ENCODE measurements at regions not wholly inside any gene's neighbourhood (a gene's known extent, or its start where the extent isn't known, plus 50 kb on each side); places are given as distances from the start of the nearest gene placed in this dataset.

DNA sequence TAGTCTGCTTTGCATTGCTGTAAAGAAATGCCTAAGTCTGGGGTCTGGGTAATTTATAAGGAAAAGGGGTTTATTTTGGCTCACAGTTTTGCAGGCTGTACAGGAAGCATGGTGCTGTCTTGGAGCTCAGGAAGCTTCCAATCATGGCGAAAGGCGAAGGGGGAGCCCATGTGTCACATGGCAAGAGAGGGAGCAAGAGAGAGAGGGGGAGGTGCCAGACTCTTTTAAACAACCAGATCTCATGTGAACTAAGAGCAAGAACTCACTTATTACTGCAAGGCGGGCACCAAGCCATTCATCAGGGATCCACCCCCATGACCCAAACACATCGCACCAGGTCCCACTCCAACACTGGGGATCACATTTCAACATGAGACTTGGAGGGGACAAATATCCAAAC lies 148.2 kb upstream of the HS3ST2 start:
- TF ChIP-seq, protein P1, sequence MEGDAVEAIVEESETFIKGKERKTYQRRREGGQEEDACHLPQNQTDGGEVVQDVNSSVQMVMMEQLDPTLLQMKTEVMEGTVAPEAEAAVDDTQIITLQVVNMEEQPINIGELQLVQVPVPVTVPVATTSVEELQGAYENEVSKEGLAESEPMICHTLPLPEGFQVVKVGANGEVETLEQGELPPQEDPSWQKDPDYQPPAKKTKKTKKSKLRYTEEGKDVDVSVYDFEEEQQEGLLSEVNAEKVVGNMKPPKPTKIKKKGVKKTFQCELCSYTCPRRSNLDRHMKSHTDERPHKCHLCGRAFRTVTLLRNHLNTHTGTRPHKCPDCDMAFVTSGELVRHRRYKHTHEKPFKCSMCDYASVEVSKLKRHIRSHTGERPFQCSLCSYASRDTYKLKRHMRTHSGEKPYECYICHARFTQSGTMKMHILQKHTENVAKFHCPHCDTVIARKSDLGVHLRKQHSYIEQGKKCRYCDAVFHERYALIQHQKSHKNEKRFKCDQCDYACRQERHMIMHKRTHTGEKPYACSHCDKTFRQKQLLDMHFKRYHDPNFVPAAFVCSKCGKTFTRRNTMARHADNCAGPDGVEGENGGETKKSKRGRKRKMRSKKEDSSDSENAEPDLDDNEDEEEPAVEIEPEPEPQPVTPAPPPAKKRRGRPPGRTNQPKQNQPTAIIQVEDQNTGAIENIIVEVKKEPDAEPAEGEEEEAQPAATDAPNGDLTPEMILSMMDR (IDR thresholded peaks at IDR 0.05), result no peak
- H2AFZ ChIP-seq (ENCODE audit: insufficient read depth, low read depth, low read length, poor library complexity, severe bottlenecking), result no peak overlapping the region
- peaks cover 13 to 15% of the 10 kb centered on the region in 2 donors for H3K9me3 ChIP-seq (replicated peaks in 1 of 2; ENCODE audit: control insufficient read depth in 1 of 2, insufficient read depth in 1 of 2, low read length in 2 of 2)
- Mint-ChIP-seq H3K27me3 (ENCODE audit: low read depth in 3 of 3) (no peaks in the 10 kb centered on the region), H3K27ac (no peak overlapping the region), H3K4me1 (no peaks in the 10 kb centered on the region), H3K9me3 (no peaks in the 10 kb centered on the region), H3K4me3 (no peak overlapping the region), H3K36me3 (no peaks in the 10 kb centered on the region)
- H4K20me1 ChIP-seq (ENCODE audit: insufficient read depth, low read length), result no peaks in the 10 kb centered on the region
- 95% methylated on average over 4 of the region's 4 CpGs for WGBS (ENCODE audit: insufficient coverage)
- DNase-seq, result no peak
- intact Hi-C loops (cut with micrococcal nuclease), result no loop called here
- no peaks in the 10 kb centered on the region for H3K79me2 ChIP-seq (ENCODE audit: insufficient read depth, low read length)
- no peaks in the 10 kb centered on the region for H3K4me1 ChIP-seq (ENCODE audit: control insufficient read depth in 1 of 2, insufficient read depth in 2 of 2, low read length in 2 of 2)
- no peak overlapping the region for H3K4me3 ChIP-seq (replicated peaks in 1 of 3; ENCODE audit: low read depth in 2 of 3, low read length in 3 of 3)
- no peaks in the 10 kb centered on the region for H3K36me3 ChIP-seq (replicated peaks in 1 of 2; ENCODE audit: control insufficient read depth in 1 of 2, insufficient read depth in 2 of 2, low read length in 2 of 2)
- no peak overlapping the region for H3K9ac ChIP-seq (ENCODE audit: insufficient read depth, low read length, poor library complexity, severe bottlenecking)
- peaks cover 0 to 3% of the 10 kb centered on the region in 2 donors for H3K27me3 ChIP-seq (ENCODE audit: control insufficient read depth in 2 of 2, insufficient read depth in 2 of 2, low read length in 2 of 2)
- no peak overlapping the region for H3K4me2 ChIP-seq (replicated peaks; ENCODE audit: extremely low read depth, low read length, poor library complexity, severe bottlenecking)
- H3K27ac ChIP-seq (ENCODE audit: low read depth in 1 of 2, low read length in 2 of 2), result no peak overlapping the region

DNA sequence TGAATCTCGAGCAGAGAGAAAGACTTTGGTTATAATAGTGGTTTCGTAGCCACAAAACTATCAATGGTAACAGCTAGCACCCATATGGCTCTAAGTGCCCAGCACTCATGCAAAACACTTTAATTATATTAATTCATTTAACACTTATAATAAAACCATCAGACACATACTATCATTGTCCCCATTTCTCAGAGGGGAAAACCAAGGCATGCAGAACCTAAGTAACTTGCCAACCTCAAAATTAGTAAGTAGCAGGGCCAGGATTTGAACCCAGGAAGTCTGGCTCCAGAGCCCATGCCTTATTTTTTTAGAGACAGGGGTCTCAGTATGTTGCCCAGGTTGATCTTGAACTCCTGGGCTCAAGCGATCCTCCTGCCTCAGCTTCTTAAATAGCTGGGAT lies 145.6 kb upstream of the HS3ST2 start:
- intact Hi-C loops (cut with micrococcal nuclease), result loop anchor here in 1 of 2 donors (2.0 kb wide), 1 partner anchor 14 kb away; no protein-coding TSS in a partner anchor
- H3K9ac ChIP-seq (ENCODE audit: insufficient read depth, low read length, poor library complexity, severe bottlenecking), result no peak overlapping the region
- no peak overlapping the region for H3K4me3 Mint-ChIP-seq

More for the DNA sequence above, 145.6 kb upstream of the HS3ST2 start:
- no peaks in the 10 kb centered on the region for H3K79me2 ChIP-seq (ENCODE audit: insufficient read depth, low read length)
- H3K4me2 ChIP-seq (replicated peaks; ENCODE audit: extremely low read depth, low read length, poor library complexity, severe bottlenecking), result no peak overlapping the region
- Mint-ChIP-seq H3K36me3 (no peaks in the 10 kb centered on the region), H3K4me1 (no peaks in the 10 kb centered on the region), H3K9me3 (no peaks in the 10 kb centered on the region), H3K27me3 (ENCODE audit: low read depth in 3 of 3) (no peaks in the 10 kb centered on the region), H3K27ac (no peak overlapping the region)
- no peaks in the 10 kb centered on the region for H3K4me1 ChIP-seq (ENCODE audit: control insufficient read depth in 1 of 2, insufficient read depth in 2 of 2, low read length in 2 of 2)
- peaks cover 0 to 2% of the 10 kb centered on the region in 2 donors for H3K27me3 ChIP-seq (ENCODE audit: control insufficient read depth in 2 of 2, insufficient read depth in 2 of 2, low read length in 2 of 2)
- WGBS (ENCODE audit: insufficient coverage), result 92% methylated on average over 1 of the region's 3 CpGs
- H3K4me3 ChIP-seq (replicated peaks in 1 of 3; ENCODE audit: low read depth in 2 of 3, low read length in 3 of 3), result no peak overlapping the region
- TF ChIP-seq, protein P1 (IDR thresholded peaks at IDR 0.05), result no peak
- H3K27ac ChIP-seq (ENCODE audit: low read depth in 1 of 2, low read length in 2 of 2), result no peak overlapping the region
- peaks cover 0 to 2% of the 10 kb centered on the region in 2 donors for H3K9me3 ChIP-seq (replicated peaks in 1 of 2; ENCODE audit: control insufficient read depth in 1 of 2, insufficient read depth in 1 of 2, low read length in 2 of 2)
- no peak overlapping the region for H2AFZ ChIP-seq (ENCODE audit: insufficient read depth, low read depth, low read length, poor library complexity, severe bottlenecking)
- H3K36me3 ChIP-seq (replicated peaks in 1 of 2; ENCODE audit: control insufficient read depth in 1 of 2, insufficient read depth in 2 of 2, low read length in 2 of 2), result no peaks in the 10 kb centered on the region
- no peaks in the 10 kb centered on the region for H4K20me1 ChIP-seq (ENCODE audit: insufficient read depth, low read length)
- DNase-seq, result no peak

Measured in CD14-positive monocyte (primary cell).